Ishikawa (cell line): ENCODE measurements at regions not wholly inside any gene's neighbourhood (a gene's known extent, or its start where the extent isn't known, plus 50 kb on each side); places are given as distances from the start of the nearest gene placed in this dataset.

Experiments
- FOXM1 ChIP-seq: IDR thresholded peaks from 2 replicates; pipeline ENCODE4 v1.6.1; 2012; ENCODE audit warnings: low read depth, borderline replicate concordance
- TEAD4 ChIP-seq: IDR thresholded peaks from 2 replicates; pipeline ENCODE4 v1.6.1; 2012
- YY1 ChIP-seq: IDR thresholded peaks from 2 replicates; pipeline ENCODE4 v1.6.1; 2012; ENCODE audit warnings: low read depth
- ZBTB7A ChIP-seq: IDR thresholded peaks from 2 replicates; pipeline ENCODE4 v1.6.1; 2012; ENCODE audit warnings: low read depth

DNA sequence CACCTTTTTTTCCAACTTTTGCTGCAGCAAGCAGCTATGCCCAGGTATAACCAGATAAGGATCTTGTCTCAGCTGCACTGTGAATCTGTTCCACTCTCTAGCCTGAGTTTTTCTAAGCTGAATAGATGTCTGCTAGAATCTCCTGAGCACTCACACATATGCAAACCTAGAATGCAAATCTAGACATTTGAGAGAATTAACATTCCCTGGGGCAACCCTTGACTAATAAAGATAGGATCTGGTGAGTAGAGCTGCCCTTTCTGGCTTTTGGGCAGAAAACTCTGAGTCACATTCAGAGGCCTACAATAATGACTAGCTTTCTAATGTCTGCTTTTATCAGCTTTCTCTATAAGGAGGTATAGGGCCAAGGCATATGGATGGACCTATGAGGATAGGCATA, 61.4 kb upstream of the BARHL2 start:
- TF ChIP-seq ZBTB7A (no peak), FOXM1 (no peak), YY1 (no peak), TEAD4 (no peak)
